ENCODE measurements at regions not wholly inside any gene's neighbourhood (a gene's known extent, or its start where the extent isn't known, plus 50 kb on each side); places are given as distances from the start of the nearest gene placed in this dataset.

DNA sequence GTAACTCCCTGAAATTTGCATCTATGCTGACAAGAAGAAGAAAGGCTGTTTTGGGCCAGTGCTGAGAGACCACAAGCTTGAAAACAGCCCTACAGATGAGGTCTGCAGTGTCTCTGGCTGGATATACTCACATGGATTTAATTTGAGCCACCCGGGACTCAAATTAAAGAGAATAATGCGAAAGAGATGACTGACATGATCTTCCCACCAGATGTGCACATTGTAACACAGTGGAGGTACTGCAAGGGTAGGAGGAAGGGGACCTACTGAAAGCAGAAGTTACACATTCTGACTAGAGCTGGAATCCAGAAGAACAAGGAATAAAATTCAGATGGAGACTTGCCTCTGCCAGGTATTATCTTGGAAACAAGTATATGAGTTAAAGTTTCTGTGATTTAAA, 728.3 kb upstream of the SGO1 start:
- H3K4me1 ChIP-seq (ENCODE audit: control insufficient read depth in 2 of 3, insufficient read depth in 2 of 3, low read depth in 1 of 3, low read length in 3 of 3): no peaks in the 10 kb centered on the region
- no peak overlapping the region for H3K4me3 ChIP-seq (ENCODE audit: low read length in 3 of 3)
- H3K9ac ChIP-seq (ENCODE audit: low read length in 3 of 3): no peak overlapping the region
- intact Hi-C loops (cut with DNase I): no loop called here
- no peaks in the 10 kb centered on the region for H3K9me3 ChIP-seq (ENCODE audit: control insufficient read depth in 2 of 3, insufficient read depth in 1 of 3, low read length in 3 of 3)
- no peak for TF ChIP-seq CTCF (IDR thresholded peaks at IDR 0.05; ENCODE audit: borderline replicate concordance, extremely low read depth, insufficient read depth)
- DNase-seq (no peak), FAIRE-seq (no peak)
- H3K27me3 ChIP-seq (ENCODE audit: control insufficient read depth, insufficient read depth, low read length): no peaks in the 10 kb centered on the region
- H3K27ac ChIP-seq (ENCODE audit: low read depth in 2 of 2, low read length in 2 of 2): no peak overlapping the region
- H3K36me3 ChIP-seq (ENCODE audit: control insufficient read depth in 2 of 3, insufficient read depth in 3 of 3, low read length in 3 of 3): no peaks in the 10 kb centered on the region

- Histone ChIP-seq H3K9me3 (ENCODE audit: control insufficient read depth in 2 of 3, insufficient read depth in 1 of 3, low read length in 3 of 3) (no peaks in the 10 kb centered on the region), H3K36me3 (ENCODE audit: control insufficient read depth in 2 of 3, insufficient read depth in 3 of 3, low read length in 3 of 3) (no peaks in the 10 kb centered on the region), H3K9ac (ENCODE audit: low read length in 3 of 3) (no peak overlapping the region), H3K27ac (ENCODE audit: low read depth in 2 of 2, low read length in 2 of 2) (no peak overlapping the region), H3K27me3 (ENCODE audit: control insufficient read depth, insufficient read depth, low read length) (no peaks in the 10 kb centered on the region), H3K4me3 (ENCODE audit: low read length in 3 of 3) (no peak overlapping the region), H3K4me1 (ENCODE audit: control insufficient read depth in 2 of 3, insufficient read depth in 2 of 3, low read depth in 1 of 3, low read length in 3 of 3) (no peaks in the 10 kb centered on the region)
- FAIRE-seq (no peak), DNase-seq (no peak)
- intact Hi-C loops (cut with DNase I): no loop called here
- TF ChIP-seq CTCF (IDR thresholded peaks at IDR 0.05; ENCODE audit: borderline replicate concordance, extremely low read depth, insufficient read depth): no peak
Observed at GRCh38 chr3:20912406-20912805, 726.4 kb upstream of the SGO1 start.

DNA sequence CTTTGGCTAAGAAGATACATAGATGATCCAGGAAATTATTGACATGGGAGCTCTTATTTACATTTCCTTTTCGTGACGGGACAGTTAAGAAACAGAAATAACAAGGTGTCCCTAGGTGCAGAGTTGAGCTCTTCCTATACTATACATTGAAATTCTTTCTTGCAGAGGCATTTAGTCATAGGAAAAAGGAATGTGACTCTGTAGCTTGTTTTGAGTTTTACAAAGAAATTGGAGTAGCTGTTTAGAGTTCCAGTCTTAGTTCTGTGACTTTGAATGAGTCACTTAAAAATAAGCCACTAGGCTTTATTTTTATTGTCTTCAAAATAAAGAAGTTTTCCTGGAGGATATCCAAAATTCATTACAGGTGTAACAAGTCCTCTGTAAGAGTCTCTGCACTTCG, 723.5 kb upstream of the SGO1 start:
- DNase-seq (no peak), FAIRE-seq (no peak)
- Histone ChIP-seq H3K27me3 (ENCODE audit: control insufficient read depth, insufficient read depth, low read length) (no peaks in the 10 kb centered on the region), H3K9ac (ENCODE audit: low read length in 3 of 3) (no peak overlapping the region), H3K27ac (ENCODE audit: low read depth in 2 of 2, low read length in 2 of 2) (no peak overlapping the region), H3K4me3 (ENCODE audit: low read length in 3 of 3) (no peak overlapping the region), H3K9me3 (ENCODE audit: control insufficient read depth in 2 of 3, insufficient read depth in 1 of 3, low read length in 3 of 3) (no peaks in the 10 kb centered on the region), H3K4me1 (ENCODE audit: control insufficient read depth in 2 of 3, insufficient read depth in 2 of 3, low read depth in 1 of 3, low read length in 3 of 3) (no peaks in the 10 kb centered on the region), H3K36me3 (ENCODE audit: control insufficient read depth in 2 of 3, insufficient read depth in 3 of 3, low read length in 3 of 3) (no peaks in the 10 kb centered on the region)
- TF ChIP-seq CTCF (IDR thresholded peaks at IDR 0.05; ENCODE audit: borderline replicate concordance, extremely low read depth, insufficient read depth): no peak
- intact Hi-C loops (cut with DNase I): no loop called here

DNA sequence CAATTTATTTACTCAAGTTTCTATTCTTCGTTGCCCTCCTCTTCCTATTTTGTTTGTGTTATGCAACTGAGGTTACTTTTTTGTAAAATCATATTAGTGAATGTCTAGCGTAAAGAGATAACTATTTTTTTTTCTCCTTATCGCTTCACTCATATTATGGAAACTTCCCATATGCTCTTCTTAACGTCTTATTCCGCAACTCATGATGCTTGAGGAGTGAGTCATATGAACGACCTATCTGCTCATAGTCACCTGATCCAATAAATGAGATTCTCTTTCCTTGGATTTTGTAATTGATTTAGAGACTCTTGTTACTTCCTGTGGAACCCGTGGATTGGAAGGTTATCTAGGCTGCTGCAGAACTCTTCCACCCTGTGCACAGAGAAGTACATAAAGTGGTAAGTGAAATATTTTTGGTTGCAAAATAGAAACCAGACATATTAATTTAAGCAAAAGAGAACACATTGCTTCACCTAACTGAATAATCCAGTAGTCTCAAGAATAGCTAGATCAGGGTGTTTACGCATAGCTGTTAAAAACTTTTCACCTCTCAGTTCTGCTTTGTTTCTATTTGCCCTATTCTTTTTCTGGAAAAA, 719.3 kb upstream of the SGO1 start:
- H3K27me3 ChIP-seq (ENCODE audit: control insufficient read depth, insufficient read depth, low read length): no peaks in the 10 kb centered on the region
- intact Hi-C loops (cut with DNase I): no loop called here
- no peaks in the 10 kb centered on the region for H3K4me1 ChIP-seq (ENCODE audit: control insufficient read depth in 2 of 3, insufficient read depth in 2 of 3, low read depth in 1 of 3, low read length in 3 of 3)
- TF ChIP-seq CTCF (IDR thresholded peaks at IDR 0.05; ENCODE audit: borderline replicate concordance, extremely low read depth, insufficient read depth): no peak
- H3K27ac ChIP-seq (ENCODE audit: low read depth in 2 of 2, low read length in 2 of 2): no peak overlapping the region
- H3K36me3 ChIP-seq (ENCODE audit: control insufficient read depth in 2 of 3, insufficient read depth in 3 of 3, low read length in 3 of 3): no peaks in the 10 kb centered on the region
- H3K9ac ChIP-seq (ENCODE audit: low read length in 3 of 3): no peak overlapping the region
- no peak overlapping the region for H3K4me3 ChIP-seq (ENCODE audit: low read length in 3 of 3)
- DNase-seq: no peak
- no peaks in the 10 kb centered on the region for H3K9me3 ChIP-seq (ENCODE audit: control insufficient read depth in 2 of 3, insufficient read depth in 1 of 3, low read length in 3 of 3)
- no peak for FAIRE-seq
